ENCODE measurements at regions not wholly inside any gene's neighbourhood (a gene's known extent, or its start where the extent isn't known, plus 50 kb on each side); places are given as distances from the start of the nearest gene placed in this dataset.

DNA sequence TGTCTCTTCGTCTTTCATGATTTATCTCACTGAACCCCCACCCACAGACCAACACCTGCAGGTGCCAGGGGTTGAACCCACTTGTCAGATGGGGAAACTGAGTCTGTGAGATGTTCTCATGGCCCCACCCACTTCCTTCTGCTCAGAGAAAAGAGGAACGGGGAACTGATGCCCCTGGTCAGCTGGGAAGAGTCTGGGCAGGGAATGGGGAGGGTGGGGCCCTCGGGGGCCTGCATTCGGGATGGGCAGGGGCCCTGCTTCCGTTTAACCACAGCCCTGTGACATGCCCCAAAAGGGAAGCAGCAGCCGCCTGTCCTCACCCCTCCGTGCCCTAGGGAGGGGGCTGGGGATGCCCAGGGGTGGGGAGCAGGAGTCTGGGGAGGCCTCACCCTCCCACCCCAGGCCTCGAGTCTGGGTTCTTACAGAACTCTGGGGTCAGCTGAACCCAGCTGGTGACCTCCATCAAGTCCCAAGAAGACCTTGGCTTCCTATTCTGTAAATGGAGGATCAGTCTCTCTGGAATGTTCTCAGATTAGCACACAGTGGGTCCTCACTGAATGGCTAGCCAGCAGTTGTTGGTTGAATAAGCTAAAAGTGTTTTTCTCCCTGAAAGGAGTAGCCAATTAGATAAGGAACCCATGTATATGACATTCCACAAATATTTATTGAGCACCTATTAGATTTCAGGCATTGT lies 81.5 kb downstream of the CEBPB start:
- TF ChIP-seq, protein P1, sequence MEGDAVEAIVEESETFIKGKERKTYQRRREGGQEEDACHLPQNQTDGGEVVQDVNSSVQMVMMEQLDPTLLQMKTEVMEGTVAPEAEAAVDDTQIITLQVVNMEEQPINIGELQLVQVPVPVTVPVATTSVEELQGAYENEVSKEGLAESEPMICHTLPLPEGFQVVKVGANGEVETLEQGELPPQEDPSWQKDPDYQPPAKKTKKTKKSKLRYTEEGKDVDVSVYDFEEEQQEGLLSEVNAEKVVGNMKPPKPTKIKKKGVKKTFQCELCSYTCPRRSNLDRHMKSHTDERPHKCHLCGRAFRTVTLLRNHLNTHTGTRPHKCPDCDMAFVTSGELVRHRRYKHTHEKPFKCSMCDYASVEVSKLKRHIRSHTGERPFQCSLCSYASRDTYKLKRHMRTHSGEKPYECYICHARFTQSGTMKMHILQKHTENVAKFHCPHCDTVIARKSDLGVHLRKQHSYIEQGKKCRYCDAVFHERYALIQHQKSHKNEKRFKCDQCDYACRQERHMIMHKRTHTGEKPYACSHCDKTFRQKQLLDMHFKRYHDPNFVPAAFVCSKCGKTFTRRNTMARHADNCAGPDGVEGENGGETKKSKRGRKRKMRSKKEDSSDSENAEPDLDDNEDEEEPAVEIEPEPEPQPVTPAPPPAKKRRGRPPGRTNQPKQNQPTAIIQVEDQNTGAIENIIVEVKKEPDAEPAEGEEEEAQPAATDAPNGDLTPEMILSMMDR (IDR thresholded peaks at IDR 0.05), result no peak
- TF ChIP-seq POLR2A (IDR thresholded peaks at IDR 0.05) (no peak), POLR2AphosphoS5 (IDR thresholded peaks at IDR 0.05) (no peak)
